ENCODE measurements at regions not wholly inside any gene's neighbourhood (a gene's known extent, or its start where the extent isn't known, plus 50 kb on each side); places are given as distances from the start of the nearest gene placed in this dataset.

GRCh38 chr1:59215766-59216291 lies 81.1 kb upstream of the FGGY start:
- no peak for TF ChIP-seq FOXP2 (optimal IDR thresholded peaks at IDR 0.05; ENCODE audit: borderline replicate concordance, extremely low read depth, extremely low read length, insufficient read depth)

- no peak for TF ChIP-seq SIN3A (IDR thresholded peaks at IDR 0.05; ENCODE audit: borderline replicate concordance, insufficient read depth, low read length)
- no peak for TF ChIP-seq FOXP2 (optimal IDR thresholded peaks at IDR 0.05; ENCODE audit: borderline replicate concordance, extremely low read depth, extremely low read length, insufficient read depth)
- no peak for TF ChIP-seq POLR2AphosphoS5 (IDR thresholded peaks at IDR 0.05; ENCODE audit: low read depth, low read length)
- TF ChIP-seq, protein P1, sequence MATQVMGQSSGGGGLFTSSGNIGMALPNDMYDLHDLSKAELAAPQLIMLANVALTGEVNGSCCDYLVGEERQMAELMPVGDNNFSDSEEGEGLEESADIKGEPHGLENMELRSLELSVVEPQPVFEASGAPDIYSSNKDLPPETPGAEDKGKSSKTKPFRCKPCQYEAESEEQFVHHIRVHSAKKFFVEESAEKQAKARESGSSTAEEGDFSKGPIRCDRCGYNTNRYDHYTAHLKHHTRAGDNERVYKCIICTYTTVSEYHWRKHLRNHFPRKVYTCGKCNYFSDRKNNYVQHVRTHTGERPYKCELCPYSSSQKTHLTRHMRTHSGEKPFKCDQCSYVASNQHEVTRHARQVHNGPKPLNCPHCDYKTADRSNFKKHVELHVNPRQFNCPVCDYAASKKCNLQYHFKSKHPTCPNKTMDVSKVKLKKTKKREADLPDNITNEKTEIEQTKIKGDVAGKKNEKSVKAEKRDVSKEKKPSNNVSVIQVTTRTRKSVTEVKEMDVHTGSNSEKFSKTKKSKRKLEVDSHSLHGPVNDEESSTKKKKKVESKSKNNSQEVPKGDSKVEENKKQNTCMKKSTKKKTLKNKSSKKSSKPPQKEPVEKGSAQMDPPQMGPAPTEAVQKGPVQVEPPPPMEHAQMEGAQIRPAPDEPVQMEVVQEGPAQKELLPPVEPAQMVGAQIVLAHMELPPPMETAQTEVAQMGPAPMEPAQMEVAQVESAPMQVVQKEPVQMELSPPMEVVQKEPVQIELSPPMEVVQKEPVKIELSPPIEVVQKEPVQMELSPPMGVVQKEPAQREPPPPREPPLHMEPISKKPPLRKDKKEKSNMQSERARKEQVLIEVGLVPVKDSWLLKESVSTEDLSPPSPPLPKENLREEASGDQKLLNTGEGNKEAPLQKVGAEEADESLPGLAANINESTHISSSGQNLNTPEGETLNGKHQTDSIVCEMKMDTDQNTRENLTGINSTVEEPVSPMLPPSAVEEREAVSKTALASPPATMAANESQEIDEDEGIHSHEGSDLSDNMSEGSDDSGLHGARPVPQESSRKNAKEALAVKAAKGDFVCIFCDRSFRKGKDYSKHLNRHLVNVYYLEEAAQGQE (IDR thresholded peaks at IDR 0.05; ENCODE audit: insufficient read depth in 1 of 2, low read depth in 2 of 2, low read length in 2 of 2) = no peak
- no peak for TF ChIP-seq TAF1 (IDR thresholded peaks at IDR 0.05; ENCODE audit: borderline replicate concordance, insufficient read depth, low read length)
Observed at GRCh38 chr1:59218521-59219236, 78.2 kb upstream of the FGGY start.

DNA sequence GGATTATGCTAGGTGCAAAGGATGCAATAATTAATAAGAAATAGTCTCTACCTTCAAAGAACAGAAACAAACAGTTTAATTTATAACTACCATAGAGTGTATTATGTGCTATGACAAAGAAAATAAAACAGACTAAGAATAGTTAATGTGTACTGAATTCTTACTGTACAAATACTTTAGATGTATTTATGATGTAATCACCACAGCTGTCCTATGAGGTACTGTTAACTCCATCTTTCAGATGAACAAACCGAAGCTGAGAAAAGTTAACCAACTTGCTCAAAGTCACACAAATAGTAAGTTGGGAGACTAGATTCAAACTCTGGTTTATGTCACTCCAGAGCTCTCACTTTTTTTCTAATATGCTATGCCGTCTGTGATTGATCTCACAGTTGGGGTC lies 77.0 kb upstream of the FGGY start:
- no peak for TF ChIP-seq FOXP2 (optimal IDR thresholded peaks at IDR 0.05; ENCODE audit: borderline replicate concordance, extremely low read depth, extremely low read length, insufficient read depth)
- no peak for TF ChIP-seq POLR2AphosphoS5 (IDR thresholded peaks at IDR 0.05; ENCODE audit: low read depth, low read length)
- no peak for TF ChIP-seq SIN3A (IDR thresholded peaks at IDR 0.05; ENCODE audit: borderline replicate concordance, insufficient read depth, low read length)
- no peak for TF ChIP-seq TAF1 (IDR thresholded peaks at IDR 0.05; ENCODE audit: borderline replicate concordance, insufficient read depth, low read length)
- TF ChIP-seq, protein P1 (IDR thresholded peaks at IDR 0.05; ENCODE audit: insufficient read depth in 1 of 2, low read depth in 2 of 2, low read length in 2 of 2) = no peak

- no peak for TF ChIP-seq SIN3A (IDR thresholded peaks at IDR 0.05; ENCODE audit: borderline replicate concordance, insufficient read depth, low read length)
- TF ChIP-seq TAF1 (IDR thresholded peaks at IDR 0.05; ENCODE audit: borderline replicate concordance, insufficient read depth, low read length) = no peak
Observed at GRCh38 chr1:59220356-59220755, 76.5 kb upstream of the FGGY start.

DNA sequence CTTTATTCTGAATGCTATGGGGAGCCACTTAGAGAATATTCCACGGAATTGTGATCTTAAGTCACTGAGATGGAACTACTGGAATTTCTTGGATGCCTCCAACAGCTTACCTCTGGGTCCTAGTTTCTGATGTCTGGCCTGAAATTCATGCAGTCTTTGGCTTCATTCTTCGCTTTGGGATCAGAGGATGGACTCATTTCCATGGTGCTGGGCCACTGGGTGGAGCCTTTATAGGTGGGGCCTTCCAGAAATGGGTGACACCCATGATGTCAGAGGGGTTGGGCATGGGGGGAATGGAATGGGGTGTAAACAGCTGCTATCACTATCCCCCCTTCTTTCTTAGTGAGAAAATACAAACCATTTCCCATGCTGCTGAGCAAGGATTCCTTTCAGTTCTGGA lies 73.7 kb upstream of the FGGY start:
- TF ChIP-seq, protein P1 (IDR thresholded peaks at IDR 0.05; ENCODE audit: insufficient read depth in 1 of 2, low read depth in 2 of 2, low read length in 2 of 2) = no peak
- TF ChIP-seq FOXP2 (optimal IDR thresholded peaks at IDR 0.05; ENCODE audit: borderline replicate concordance, extremely low read depth, extremely low read length, insufficient read depth) = no peak
- no peak for TF ChIP-seq SIN3A (IDR thresholded peaks at IDR 0.05; ENCODE audit: borderline replicate concordance, insufficient read depth, low read length)
- TF ChIP-seq TAF1 (IDR thresholded peaks at IDR 0.05; ENCODE audit: borderline replicate concordance, insufficient read depth, low read length) = no peak

DNA sequence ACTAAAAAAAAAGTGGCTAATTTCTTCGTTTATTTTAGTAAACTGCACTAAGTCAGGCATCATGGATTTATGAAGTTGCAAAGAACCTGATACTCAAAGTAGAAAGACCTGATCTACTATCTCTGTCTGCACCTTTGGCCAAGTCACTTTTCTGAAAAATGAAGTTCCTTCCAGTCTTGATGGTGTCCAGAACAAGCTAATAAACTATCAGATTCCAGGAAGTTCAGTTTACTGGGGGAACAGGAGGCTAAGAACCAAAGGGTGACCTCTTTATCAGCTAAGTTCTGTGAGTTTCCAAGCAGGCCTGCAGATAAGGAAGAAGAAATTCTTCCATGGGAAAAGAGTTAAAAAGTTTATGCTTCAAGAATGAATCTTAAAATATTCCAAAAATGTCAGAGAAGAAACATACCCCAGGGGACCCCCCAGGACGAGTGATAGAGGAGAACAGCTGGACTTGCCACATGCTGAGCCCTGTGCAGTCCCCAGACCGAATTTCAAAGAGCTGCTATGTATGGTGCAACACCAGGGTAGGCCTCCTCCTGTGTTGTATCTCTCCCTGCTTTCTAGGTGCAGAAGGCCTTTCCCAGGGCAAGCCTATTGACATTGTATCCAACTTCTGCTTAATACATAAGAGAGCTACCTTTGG lies 72.8 kb upstream of the FGGY start:
- no peak for TF ChIP-seq TAF1 (IDR thresholded peaks at IDR 0.05; ENCODE audit: borderline replicate concordance, insufficient read depth, low read length)
- TF ChIP-seq FOXP2 (optimal IDR thresholded peaks at IDR 0.05; ENCODE audit: borderline replicate concordance, extremely low read depth, extremely low read length, insufficient read depth) = no peak
- TF ChIP-seq SIN3A (IDR thresholded peaks at IDR 0.05; ENCODE audit: borderline replicate concordance, insufficient read depth, low read length) = no peak
- TF ChIP-seq, protein P1 (IDR thresholded peaks at IDR 0.05; ENCODE audit: insufficient read depth in 1 of 2, low read depth in 2 of 2, low read length in 2 of 2) = no peak
- TF ChIP-seq POLR2AphosphoS5 (IDR thresholded peaks at IDR 0.05; ENCODE audit: low read depth, low read length) = no peak

Measured in PFSK-1 (cell line).